GM12878 (cell line): ENCODE measurements at regions not wholly inside any gene's neighbourhood (a gene's known extent, or its start where the extent isn't known, plus 50 kb on each side); places are given as distances from the start of the nearest gene placed in this dataset.

Experiments used
- ATAC-seq: fragments of 200-7000 bp; cut with Tn5 transposase; 3 replicates; pipeline ENCODE4 v1.9.1; 2020; ENCODE audit warnings: mild to moderate bottlenecking, moderate library complexity
- BruUV-seq: library from RNA; stranded (reverse); fragments of 400-500 nt; replicated peaks from 2 replicates; lab custom pipeline; 2021; lab: Mats Ljungman, UMichigan
- CTCF ChIA-PET: fragments of 300-600 bp; sonication (Branson Sonifier 250); formaldehyde crosslinking; extraction: SDS; loops from one replicate; lab custom pipeline; 2021; ENCODE audit warnings: inconsistent platforms; lab: Yijun Ruan, JAX
- POLR2A ChIA-PET: fragments of 350-600 bp; formaldehyde crosslinking; extraction: SDS; loops from one replicate; lab custom pipeline; 2021; ENCODE audit warnings: inconsistent platforms; lab: Charles Lee
- RAD21 ChIA-PET: fragments of 300-600 bp; sonication (Branson Sonifier 250); formaldehyde crosslinking; loops from one replicate; lab custom pipeline; 2023; ENCODE audit warnings: antibody characterized with exemption; ENCODE audit not compliant: unreplicated experiment; lab: Charles Lee
- SMC1A ChIA-PET: fragments of 300-600 bp; sonication (Branson Sonifier 250); formaldehyde crosslinking; loops from one replicate; lab custom pipeline; 2023; ENCODE audit not compliant: unreplicated experiment, uncharacterized antibody; lab: Charles Lee
- DNase-seq: peaks from one replicate; pipeline ENCODE4 v3.0.0-alpha.2; 2011; ENCODE audit warnings: low read depth, low spot score
- FAIRE-seq: peaks from 3 replicates; lab custom pipeline; 2011; peaks lifted over from hg19 to GRCh38; lab: Jason Lieb, UNC
- H2AFZ ChIP-seq: 2 replicates; pipeline ENCODE4 v1.6.0; 2011; ENCODE audit warnings: low read depth, low read length, control low read depth; ENCODE audit not compliant: control insufficient read depth
- H3K27ac ChIP-seq: 2 replicates; pipeline ENCODE4 v1.5.1; 2011; ENCODE audit warnings: control low read depth; ENCODE audit not compliant: control insufficient read depth, insufficient read depth
- H3K27me3 ChIP-seq, 2 experiments: replicated peaks in 1 of 2; 2 replicates each; pipeline versions ENCODE4 v1.6.0 to v1.6.1; 2011; ENCODE audit warnings: low read length in 1 of 2; ENCODE audit not compliant: control insufficient read depth in 2 of 2, insufficient read depth in 2 of 2
- H3K36me3 ChIP-seq, 2 experiments: 2 replicates each; pipeline ENCODE4 v1.5.1; 2011; ENCODE audit warnings: low read length in 1 of 2; ENCODE audit not compliant: control insufficient read depth in 2 of 2, insufficient read depth in 2 of 2
- H3K4me1 ChIP-seq: 2 replicates; pipeline ENCODE4 v1.6.1; 2011; ENCODE audit warnings: mild to moderate bottlenecking, low read length, moderate library complexity, mixed read lengths; ENCODE audit not compliant: control insufficient read depth, insufficient read depth
- H3K4me2 ChIP-seq: 2 replicates; pipeline ENCODE4 v1.6.0; 2011; ENCODE audit warnings: control low read depth; ENCODE audit not compliant: control insufficient read depth, insufficient read depth
- H3K4me3 ChIP-seq: fragments of 200-600 bp; sonication (generic); 2 replicates; pipeline ENCODE4 v1.5.1; 2016
- H3K79me2 ChIP-seq: 2 replicates; pipeline ENCODE4 v1.6.0; 2011; ENCODE audit warnings: low read length; ENCODE audit not compliant: control insufficient read depth, insufficient read depth
- H3K9ac ChIP-seq: 2 replicates; pipeline ENCODE4 v1.8.0; 2011; ENCODE audit warnings: low read length, control low read depth, mixed read lengths; ENCODE audit not compliant: control insufficient read depth, insufficient read depth
- H3K9me3 ChIP-seq: replicated peaks from 3 replicates; pipeline ENCODE4 v1.5.1; 2011; ENCODE audit warnings: mild to moderate bottlenecking, low read length; ENCODE audit not compliant: control insufficient read depth, insufficient read depth
- H4K20me1 ChIP-seq: 2 replicates; pipeline ENCODE4 v1.6.0; 2011; ENCODE audit not compliant: control insufficient read depth, insufficient read depth
- CEBPB ChIP-seq, 2 experiments: fragments of 150-350 bp in 1 of 2; IDR thresholded peaks; 2 replicates each; pipeline ENCODE4 v1.6.1; 2012 to 2014; ENCODE audit warnings: low read depth in 2 of 2, low read length in 2 of 2, borderline replicate concordance in 1 of 2, inconsistent platforms in 1 of 2
- CREB1 ChIP-seq: IDR thresholded peaks from 2 replicates; pipeline ENCODE4 v1.6.1; 2012; ENCODE audit warnings: low read depth, mild to moderate bottlenecking, inconsistent platforms
- DPF2 ChIP-seq: fragments of 450-650 bp; IDR thresholded peaks from 2 replicates; pipeline ENCODE4 v1.6.1; 2017; ENCODE audit warnings: mild to moderate bottlenecking
- EGR1 ChIP-seq, 2 experiments: IDR thresholded peaks; 1 replicate in 1 of 2; 2 replicates in 1 of 2; pipeline ENCODE4 v1.6.1; 2011 to 2012; ENCODE audit warnings: low read depth in 2 of 2, low read length in 2 of 2, borderline replicate concordance in 1 of 2, mild to moderate bottlenecking in 1 of 2, moderate library complexity in 1 of 2
- EZH2 ChIP-seq: IDR thresholded peaks from 2 replicates; pipeline ENCODE4 v1.6.1; 2012; ENCODE audit warnings: low read depth, mild to moderate bottlenecking, control low read depth, inconsistent platforms, low read length, borderline replicate concordance; ENCODE audit not compliant: control insufficient read depth
- NFYA ChIP-seq: IDR thresholded peaks from 2 replicates; pipeline ENCODE4 v1.6.1; 2011; ENCODE audit warnings: low read depth, mild to moderate bottlenecking, low read length, improper control_type of control experiment, borderline replicate concordance
- POLR2AphosphoS5 ChIP-seq: IDR thresholded peaks from 2 replicates; pipeline ENCODE4 v1.6.1; 2011; ENCODE audit warnings: mild to moderate bottlenecking, low read length, inconsistent platforms
- RAD21 ChIP-seq: IDR thresholded peaks from 2 replicates; pipeline ENCODE4 v1.6.1; 2011; ENCODE audit warnings: mild to moderate bottlenecking, low read depth, low read length, moderate library complexity; ENCODE audit not compliant: insufficient read depth
- SP1 ChIP-seq: IDR thresholded peaks from one replicate; pipeline ENCODE4 v1.6.1; 2011; ENCODE audit warnings: low read depth, low read length
- SREBF1 ChIP-seq: IDR thresholded peaks from 2 replicates; pipeline ENCODE4 v1.6.1; 2012; ENCODE audit warnings: mild to moderate bottlenecking, low read length
- TARDBP ChIP-seq: IDR thresholded peaks from 2 replicates; pipeline ENCODE4 v1.6.1; 2016; ENCODE audit warnings: borderline replicate concordance
- WRNIP1 ChIP-seq: IDR thresholded peaks from 2 replicates; pipeline ENCODE4 v1.6.1; 2011; ENCODE audit warnings: low read depth, low read length, improper control_type of control experiment, borderline replicate concordance
- WGBS: methylation state at CpG from one replicate; pipeline ENCODE4 v1.1.6; 2016; ENCODE audit warnings: low lambda C conversion rate; ENCODE audit not compliant: insufficient replicate concordance, insufficient coverage; ENCODE audit errors: missing lambda C conversion rate; 5-methylcytosine and 5-hydroxymethylcytosine counted together
- in situ Hi-C: fragments of 300-500 bp; cut with MboI; formaldehyde crosslinking; loops from 9 replicates; pipeline ENCODE4 v1.14.3; 2018; ENCODE audit warnings: mixed read lengths
- intact Hi-C: fragments of 100-400 bp; cut with micrococcal nuclease; formaldehyde crosslinking; loops from one replicate; pipeline ENCODE4 v1.14.2; 2022; ENCODE audit not compliant: unreplicated experiment
- TF ChIP-seq, protein P1 (sequence below): IDR thresholded peaks from 2 replicates; pipeline ENCODE4 v1.6.1; 2012; ENCODE audit warnings: low read depth, low read length, improper control_type of control experiment
- TF ChIP-seq, protein P2 (sequence below): fragments of 450-650 bp; IDR thresholded peaks from 2 replicates; pipeline ENCODE4 v1.6.1; 2016; ENCODE audit warnings: mild to moderate bottlenecking
- TF ChIP-seq, protein P3 (sequence below): fragments of 450-650 bp; conservative IDR thresholded peaks from 2 replicates; pipeline ENCODE4 v1.6.1; 2017; ENCODE audit warnings: mild to moderate bottlenecking, moderate library complexity

DNA sequence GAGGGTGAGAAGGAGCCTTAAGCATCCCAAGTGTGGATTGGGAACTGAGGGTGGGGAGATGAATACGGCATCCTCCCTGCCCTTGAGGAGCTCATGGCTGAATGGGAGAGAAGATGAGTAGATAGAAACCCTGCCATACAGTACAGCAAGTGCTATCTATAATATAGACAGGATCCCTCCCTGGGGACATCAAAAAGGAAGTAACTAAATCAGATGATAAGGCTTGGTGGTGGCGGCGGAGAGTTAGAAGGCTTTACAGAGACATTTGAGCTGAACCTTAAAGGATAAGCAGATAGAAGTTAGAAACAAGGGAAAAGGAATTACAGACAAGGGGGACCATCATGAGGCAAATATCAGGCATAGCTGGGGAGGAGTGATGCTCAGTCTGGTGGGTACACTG lies 67.5 kb upstream of the TMEM132E start:
- no peak for ATAC-seq
- Histone ChIP-seq H3K36me3 (no peaks in the 10 kb centered on the region), H3K9ac (no peak overlapping the region), H3K27me3 (peaks cover 0 to 2% of the 10 kb centered on the region in 2 experiments; a peak in 1 of 4 replicates), H3K4me3 (no peak overlapping the region), H3K4me2 (no peak overlapping the region), H2AFZ (no peak overlapping the region), H3K9me3 (no peaks in the 10 kb centered on the region), H3K4me1 (no peaks in the 10 kb centered on the region), H3K79me2 (no peaks in the 10 kb centered on the region), H4K20me1 (no peaks in the 10 kb centered on the region), H3K27ac (no peak overlapping the region)
- RAD21 ChIA-PET: no interaction called here
- intact Hi-C loops: no loop called here
- DNase-seq: no peak
- POLR2A ChIA-PET: no interaction called here
- no TSS peak for BruUV-seq
- in situ Hi-C loops: no loop called here
- SMC1A ChIA-PET: interaction anchor here (0.7 to 1.0 kb wide), 2 partner anchors 120 to 166 kb away, joined by 3 read pairs; no protein-coding TSS in a partner anchor
- FAIRE-seq: no peak
- CTCF ChIA-PET: interaction anchor here (0.6 to 1.3 kb wide), 2 partner anchors 31 to 90 kb away, joined by 3 read pairs; no protein-coding TSS in a partner anchor
- WGBS: 29% methylated on average over 3 of the region's 3 CpGs
- TF ChIP-seq, protein P1, sequence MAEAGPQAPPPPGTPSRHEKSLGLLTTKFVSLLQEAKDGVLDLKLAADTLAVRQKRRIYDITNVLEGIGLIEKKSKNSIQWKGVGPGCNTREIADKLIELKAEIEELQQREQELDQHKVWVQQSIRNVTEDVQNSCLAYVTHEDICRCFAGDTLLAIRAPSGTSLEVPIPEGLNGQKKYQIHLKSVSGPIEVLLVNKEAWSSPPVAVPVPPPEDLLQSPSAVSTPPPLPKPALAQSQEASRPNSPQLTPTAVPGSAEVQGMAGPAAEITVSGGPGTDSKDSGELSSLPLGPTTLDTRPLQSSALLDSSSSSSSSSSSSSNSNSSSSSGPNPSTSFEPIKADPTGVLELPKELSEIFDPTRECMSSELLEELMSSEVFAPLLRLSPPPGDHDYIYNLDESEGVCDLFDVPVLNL: no peak
- TF ChIP-seq SP1: no peak
- TF ChIP-seq, protein P2, sequence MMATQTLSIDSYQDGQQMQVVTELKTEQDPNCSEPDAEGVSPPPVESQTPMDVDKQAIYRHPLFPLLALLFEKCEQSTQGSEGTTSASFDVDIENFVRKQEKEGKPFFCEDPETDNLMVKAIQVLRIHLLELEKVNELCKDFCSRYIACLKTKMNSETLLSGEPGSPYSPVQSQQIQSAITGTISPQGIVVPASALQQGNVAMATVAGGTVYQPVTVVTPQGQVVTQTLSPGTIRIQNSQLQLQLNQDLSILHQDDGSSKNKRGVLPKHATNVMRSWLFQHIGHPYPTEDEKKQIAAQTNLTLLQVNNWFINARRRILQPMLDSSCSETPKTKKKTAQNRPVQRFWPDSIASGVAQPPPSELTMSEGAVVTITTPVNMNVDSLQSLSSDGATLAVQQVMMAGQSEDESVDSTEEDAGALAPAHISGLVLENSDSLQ: no peak
- no peak for TF ChIP-seq CEBPB (IDR thresholded peaks at IDR 0.05; ENCODE audit: borderline replicate concordance in 1 of 2, low read depth in 2 of 2, low read length in 2 of 2)
- no peak for TF ChIP-seq WRNIP1
- TF ChIP-seq, protein P3, sequence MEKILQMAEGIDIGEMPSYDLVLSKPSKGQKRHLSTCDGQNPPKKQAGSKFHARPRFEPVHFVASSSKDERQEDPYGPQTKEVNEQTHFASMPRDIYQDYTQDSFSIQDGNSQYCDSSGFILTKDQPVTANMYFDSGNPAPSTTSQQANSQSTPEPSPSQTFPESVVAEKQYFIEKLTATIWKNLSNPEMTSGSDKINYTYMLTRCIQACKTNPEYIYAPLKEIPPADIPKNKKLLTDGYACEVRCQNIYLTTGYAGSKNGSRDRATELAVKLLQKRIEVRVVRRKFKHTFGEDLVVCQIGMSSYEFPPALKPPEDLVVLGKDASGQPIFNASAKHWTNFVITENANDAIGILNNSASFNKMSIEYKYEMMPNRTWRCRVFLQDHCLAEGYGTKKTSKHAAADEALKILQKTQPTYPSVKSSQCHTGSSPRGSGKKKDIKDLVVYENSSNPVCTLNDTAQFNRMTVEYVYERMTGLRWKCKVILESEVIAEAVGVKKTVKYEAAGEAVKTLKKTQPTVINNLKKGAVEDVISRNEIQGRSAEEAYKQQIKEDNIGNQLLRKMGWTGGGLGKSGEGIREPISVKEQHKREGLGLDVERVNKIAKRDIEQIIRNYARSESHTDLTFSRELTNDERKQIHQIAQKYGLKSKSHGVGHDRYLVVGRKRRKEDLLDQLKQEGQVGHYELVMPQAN: no peak
- TF ChIP-seq SREBF1: no peak
- TF ChIP-seq DPF2: no peak
- no peak for TF ChIP-seq EZH2
- no peak for TF ChIP-seq NFYA
- no peak for TF ChIP-seq TARDBP
- no peak for TF ChIP-seq RAD21
- TF ChIP-seq EGR1 (IDR thresholded peaks at IDR 0.05; ENCODE audit: borderline replicate concordance in 1 of 2, low read depth in 2 of 2, low read length in 2 of 2): no peak
- no peak for TF ChIP-seq CREB1
- no peak for TF ChIP-seq POLR2AphosphoS5
- TF ChIP-seq, all 136 proteins: peak for 0
